Parathyroid adenoma (tissue), 2 donors: ENCODE measurements at regions not wholly inside any gene's neighbourhood (a gene's known extent, or its start where the extent isn't known, plus 50 kb on each side); places are given as distances from the start of the nearest gene placed in this dataset.
A peak's percentile ranks its signal among the peaks of the same experiment; 100 is the strongest.

Experiments
- H2AFZ ChIP-seq: fragments of 300-600 bp; sonication (generic); one replicate; pipeline ENCODE4 v1.7.0; 2017; ENCODE audit warnings: antibody characterized with exemption, mild to moderate bottlenecking
- H3K27ac ChIP-seq: fragments of 300-600 bp; sonication (generic); one replicate; pipeline ENCODE4 v1.7.0; 2017
- H3K27me3 ChIP-seq: fragments of 300-600 bp; sonication (generic); one replicate; pipeline ENCODE4 v1.7.0; 2017; ENCODE audit warnings: low read length; ENCODE audit not compliant: control insufficient read depth, insufficient read depth
- H3K36me3 ChIP-seq: fragments of 300-600 bp; sonication (generic); one replicate; pipeline ENCODE4 v1.7.0; 2017; ENCODE audit warnings: low read length; ENCODE audit not compliant: control insufficient read depth, insufficient read depth
- H3K4me1 ChIP-seq: fragments of 300-600 bp; sonication (generic); one replicate; pipeline ENCODE4 v1.7.0; 2017; ENCODE audit warnings: control low read depth
- H3K4me2 ChIP-seq: fragments of 300-600 bp; sonication (generic); one replicate; pipeline ENCODE4 v1.7.0; 2017; ENCODE audit warnings: low read length
- H3K4me3 ChIP-seq: fragments of 300-600 bp; sonication (generic); one replicate; pipeline ENCODE4 v1.7.0; 2017; ENCODE audit warnings: low read depth, low read length
- H3K79me2 ChIP-seq: fragments of 300-600 bp; sonication (generic); one replicate; pipeline ENCODE4 v1.7.0; 2017; ENCODE audit warnings: control low read depth
- H3K9ac ChIP-seq: fragments of 300-600 bp; sonication (generic); one replicate; pipeline ENCODE4 v1.7.0; 2017; ENCODE audit warnings: mild to moderate bottlenecking
- H3K9me3 ChIP-seq: fragments of 300-600 bp; sonication (generic); one replicate; pipeline ENCODE4 v1.7.0; 2017; ENCODE audit warnings: low read length; ENCODE audit not compliant: control insufficient read depth
- TF ChIP-seq, protein P1 (sequence below): fragments of 300-600 bp; sonication (generic); IDR thresholded peaks from one replicate; pipeline ENCODE4 v1.7.0; 2017; ENCODE audit warnings: antibody characterized with exemption, mild to moderate bottlenecking
- donor health status: primary hyperparathyroidism.

DNA sequence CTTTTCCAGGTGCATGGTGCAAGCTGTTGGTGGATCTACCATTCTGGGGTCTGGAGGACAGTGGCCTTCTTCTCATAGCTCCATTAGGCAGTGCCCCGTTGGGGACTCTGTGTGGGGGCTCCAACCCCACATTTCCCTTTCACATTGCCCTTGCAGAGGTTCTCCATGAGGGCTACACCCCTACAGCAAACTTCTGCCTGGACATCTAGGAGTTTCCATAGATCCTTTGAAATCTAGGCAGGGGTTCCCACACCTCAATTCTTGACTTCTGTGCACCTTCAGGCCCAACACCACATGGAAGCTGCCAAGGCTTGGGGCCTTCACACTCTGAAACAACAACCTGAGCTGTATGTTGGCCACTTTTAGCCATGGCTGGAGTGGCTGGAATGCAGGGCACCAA is 282.8 kb upstream of the SASH1 start:
- Histone ChIP-seq H3K4me1 (peaks cover 2% of the 10 kb centered on the region), H3K36me3 (no peaks in the 10 kb centered on the region), H3K79me2 (no peaks in the 10 kb centered on the region), H3K27ac (no peak overlapping the region), H3K4me2 (no peak overlapping the region), H2AFZ (no peak overlapping the region), H3K9me3 (no peaks in the 10 kb centered on the region), H3K9ac (no peak overlapping the region), H3K4me3 (no peak overlapping the region), H3K27me3 (no peaks in the 10 kb centered on the region)
- TF ChIP-seq, protein P1, sequence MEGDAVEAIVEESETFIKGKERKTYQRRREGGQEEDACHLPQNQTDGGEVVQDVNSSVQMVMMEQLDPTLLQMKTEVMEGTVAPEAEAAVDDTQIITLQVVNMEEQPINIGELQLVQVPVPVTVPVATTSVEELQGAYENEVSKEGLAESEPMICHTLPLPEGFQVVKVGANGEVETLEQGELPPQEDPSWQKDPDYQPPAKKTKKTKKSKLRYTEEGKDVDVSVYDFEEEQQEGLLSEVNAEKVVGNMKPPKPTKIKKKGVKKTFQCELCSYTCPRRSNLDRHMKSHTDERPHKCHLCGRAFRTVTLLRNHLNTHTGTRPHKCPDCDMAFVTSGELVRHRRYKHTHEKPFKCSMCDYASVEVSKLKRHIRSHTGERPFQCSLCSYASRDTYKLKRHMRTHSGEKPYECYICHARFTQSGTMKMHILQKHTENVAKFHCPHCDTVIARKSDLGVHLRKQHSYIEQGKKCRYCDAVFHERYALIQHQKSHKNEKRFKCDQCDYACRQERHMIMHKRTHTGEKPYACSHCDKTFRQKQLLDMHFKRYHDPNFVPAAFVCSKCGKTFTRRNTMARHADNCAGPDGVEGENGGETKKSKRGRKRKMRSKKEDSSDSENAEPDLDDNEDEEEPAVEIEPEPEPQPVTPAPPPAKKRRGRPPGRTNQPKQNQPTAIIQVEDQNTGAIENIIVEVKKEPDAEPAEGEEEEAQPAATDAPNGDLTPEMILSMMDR: no peak

DNA sequence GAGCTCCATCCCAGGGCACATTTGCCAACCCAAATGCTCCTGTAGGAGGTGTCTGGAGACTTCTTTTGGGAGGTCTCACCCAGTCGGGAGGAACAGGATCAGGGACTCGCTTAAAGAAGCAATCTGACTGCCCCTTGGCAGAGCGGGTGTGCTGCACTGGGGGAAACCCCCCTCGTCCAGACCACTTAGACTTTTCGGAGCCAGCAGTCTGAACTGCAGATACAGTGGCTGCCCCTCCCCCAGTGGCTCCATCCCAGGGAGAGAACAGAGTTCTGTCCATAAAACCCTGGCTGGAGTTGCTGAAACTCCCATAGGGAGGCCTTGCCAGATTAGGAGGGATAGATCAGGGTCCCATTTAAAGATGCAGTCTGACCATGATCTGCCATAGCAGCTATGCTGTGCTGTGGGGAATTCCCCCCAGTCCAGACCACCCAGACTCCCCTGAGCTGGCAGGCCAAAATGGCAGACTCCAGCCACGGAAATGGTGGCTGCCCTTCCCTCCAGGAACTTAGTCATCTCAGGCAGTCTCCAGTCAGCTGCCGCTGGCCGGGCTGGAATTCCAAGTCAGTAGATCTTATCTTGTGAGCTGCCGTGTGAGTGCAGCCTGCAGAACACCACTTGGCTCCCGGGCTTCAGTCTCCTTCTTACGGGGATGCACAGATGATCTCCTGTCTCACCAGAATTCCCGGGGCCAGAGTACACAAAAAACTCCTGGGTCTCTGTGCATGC is 278.1 kb upstream of the SASH1 start:
- H3K27ac ChIP-seq: no peak overlapping the region
- peaks cover 2% of the 10 kb centered on the region for H3K4me1 ChIP-seq
- H3K9ac ChIP-seq: no peak overlapping the region
- no peaks in the 10 kb centered on the region for H3K27me3 ChIP-seq
- no peak overlapping the region for H3K4me2 ChIP-seq
- no peak overlapping the region for H3K4me3 ChIP-seq
- no peaks in the 10 kb centered on the region for H3K79me2 ChIP-seq
- peak overlapping the region; percentile 58 for H2AFZ ChIP-seq
- no peaks in the 10 kb centered on the region for H3K9me3 ChIP-seq
- no peaks in the 10 kb centered on the region for H3K36me3 ChIP-seq
- TF ChIP-seq, protein P1: no peak

DNA sequence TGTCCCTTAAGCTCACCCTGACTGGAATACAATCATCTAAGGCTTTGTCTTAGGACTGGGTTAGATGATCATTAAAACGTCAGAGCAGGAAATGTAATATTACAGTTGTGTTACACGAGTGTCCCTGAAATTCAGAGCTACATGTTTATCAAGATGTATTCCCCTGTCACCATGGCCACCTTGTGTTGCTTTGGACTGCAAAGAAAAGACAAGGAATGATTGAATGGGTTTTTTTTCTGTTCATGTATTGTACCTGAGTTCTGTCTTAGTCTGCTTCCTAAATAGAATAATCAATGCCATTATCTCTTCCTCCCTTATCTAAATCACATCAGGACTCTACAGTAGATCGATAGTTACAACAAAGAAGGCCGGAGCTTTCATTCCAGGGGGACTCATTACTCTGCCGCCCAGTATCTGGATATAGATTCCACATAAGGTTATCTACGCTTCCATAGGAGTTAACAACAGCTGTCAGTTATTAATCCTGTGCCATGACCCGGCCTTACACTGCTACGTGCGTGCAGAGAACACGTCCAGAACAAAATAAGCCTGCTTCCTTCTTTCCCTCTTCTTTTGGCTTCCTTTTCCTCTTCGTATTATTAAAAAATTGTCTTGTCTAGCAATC is 274.1 kb upstream of the SASH1 start:
- Histone ChIP-seq H2AFZ (no peak overlapping the region), H3K9ac (no peak overlapping the region), H3K27ac (no peak overlapping the region), H3K9me3 (no peaks in the 10 kb centered on the region), H3K79me2 (no peaks in the 10 kb centered on the region), H3K4me3 (no peak overlapping the region), H3K4me2 (no peak overlapping the region), H3K36me3 (no peaks in the 10 kb centered on the region), H3K4me1 (peaks cover 2% of the 10 kb centered on the region), H3K27me3 (no peaks in the 10 kb centered on the region)
- TF ChIP-seq, protein P1: no peak

DNA sequence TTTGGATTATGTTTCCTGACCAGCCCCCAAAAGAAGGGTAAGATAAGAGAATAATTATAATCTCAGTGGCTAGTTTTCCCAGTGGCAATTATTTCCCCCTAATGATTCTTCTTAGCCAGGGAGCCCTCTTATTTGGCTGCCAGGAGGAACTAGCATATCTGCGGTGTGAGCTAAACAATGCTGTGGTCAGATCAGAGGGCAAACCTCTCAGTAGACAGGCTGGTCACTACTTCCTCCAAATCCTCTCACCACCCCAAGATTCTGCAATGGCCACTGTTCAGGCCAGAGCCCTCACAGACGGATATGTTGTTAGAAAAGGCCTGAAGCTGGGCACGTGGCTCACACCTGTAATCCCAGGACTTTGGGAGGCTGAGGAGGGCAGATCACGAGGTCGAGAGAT is 273.4 kb upstream of the SASH1 start:
- Histone ChIP-seq H3K36me3 (no peaks in the 10 kb centered on the region), H3K4me3 (no peak overlapping the region), H3K9ac (no peak overlapping the region), H3K27ac (no peak overlapping the region), H3K9me3 (no peaks in the 10 kb centered on the region), H3K27me3 (no peaks in the 10 kb centered on the region), H3K79me2 (no peaks in the 10 kb centered on the region), H3K4me1 (peaks cover 2% of the 10 kb centered on the region), H3K4me2 (no peak overlapping the region), H2AFZ (no peak overlapping the region)
- TF ChIP-seq, protein P1: no peak

DNA sequence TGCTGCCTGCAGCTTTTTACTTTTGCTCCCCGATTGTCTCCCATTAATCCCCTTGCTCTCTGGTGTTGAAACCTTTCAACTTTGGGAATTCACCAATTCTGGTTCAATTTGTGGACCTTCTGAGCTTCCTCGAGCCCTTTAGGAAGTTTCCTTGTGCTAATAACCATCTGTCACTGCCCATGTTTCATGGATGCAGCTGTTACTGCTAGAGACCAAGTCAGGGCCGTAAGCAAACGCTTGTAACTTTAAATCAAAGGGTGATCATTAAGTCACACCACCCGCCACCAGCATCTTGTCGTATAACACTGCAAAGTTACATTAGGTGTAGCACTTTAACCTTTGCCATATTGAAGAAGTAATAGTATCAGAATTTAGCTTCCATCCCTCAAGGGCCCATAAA is 268.3 kb upstream of the SASH1 start:
- Histone ChIP-seq H3K79me2 (no peaks in the 10 kb centered on the region), H3K9ac (no peak overlapping the region), H3K4me1 (no peaks in the 10 kb centered on the region), H3K36me3 (no peaks in the 10 kb centered on the region), H3K9me3 (no peaks in the 10 kb centered on the region), H3K4me3 (no peak overlapping the region), H3K27me3 (no peaks in the 10 kb centered on the region), H2AFZ (no peak overlapping the region), H3K4me2 (no peak overlapping the region), H3K27ac (no peak overlapping the region)
- TF ChIP-seq, protein P1: no peak
